SKM-1 treated with dmso at 0.1 percent for 144 hours (cell line): ENCODE measurements at regions not wholly inside any gene's neighbourhood (a gene's known extent, or its start where the extent isn't known, plus 50 kb on each side); places are given as distances from the start of the nearest gene placed in this dataset.
"Not testable (repeated sequence)": the region's sequence is repeated elsewhere in the genome, so short reads cannot be mapped to it uniquely, and the experiment has no call there.

Source experiments
- DNase-seq: peaks from one replicate; lab custom pipeline; 2025; ENCODE audit not compliant: unreplicated experiment; lab: John Stamatoyannopoulos, UW

GRCh38 chr7:27457603-27458565 is 204.8 kb downstream of the HIBADH start:
- DNase-seq, result not testable (repeated sequence)

GRCh38 chr7:27459021-27459730 is 203.5 kb downstream of the HIBADH start:
- DNase-seq, result no peak

- no peak for DNase-seq
Measured at GRCh38 chr7:27459731-27460053, 203.0 kb downstream of the HIBADH start.

- no peak for DNase-seq
Measured at GRCh38 chr7:27462575-27463270, 200.0 kb downstream of the HIBADH start.

GRCh38 chr7:27464970-27465369 is 197.7 kb downstream of the HIBADH start:
- no peak for DNase-seq

- no peak for DNase-seq
Measured at GRCh38 chr7:27466703-27467102, 196.0 kb downstream of the HIBADH start.

GRCh38 chr7:27472043-27472442 is 190.6 kb downstream of the HIBADH start:
- DNase-seq, result no peak
